HCT116 (cell line): ENCODE measurements at regions not wholly inside any gene's neighbourhood (a gene's known extent, or its start where the extent isn't known, plus 50 kb on each side); places are given as distances from the start of the nearest gene placed in this dataset.

ENCODE experiments used
- ATAC-seq: fragments of 200-7000 bp; cut with Tn5 transposase; 2 replicates; pipeline ENCODE4 v1.9.1; 2020; ENCODE audit warnings: mild to moderate bottlenecking, moderate library complexity
- BruUV-seq: library from RNA; stranded (reverse); fragments of 400-500 nt; replicated peaks from 2 replicates; lab custom pipeline; 2021; lab: Mats Ljungman, UMichigan
- CTCF ChIA-PET: fragments of 300-600 bp; sonication (Branson Sonifier 250); formaldehyde crosslinking; loops from one replicate; lab custom pipeline; 2021; ENCODE audit warnings: antibody characterized with exemption; lab: Charles Lee
- POLR2A ChIA-PET: fragments of 300-600, 350-600 bp; sonication (Branson Sonifier 250); formaldehyde crosslinking; loops from one replicate; lab custom pipeline; 2021; ENCODE audit warnings: antibody characterized with exemption; lab: Charles Lee
- RAD21 ChIA-PET, 2 experiments: fragments of 300-600 bp; sonication (Branson Sonifier 250); formaldehyde crosslinking; loops; one replicate each; lab custom pipeline; 2023; ENCODE audit warnings: low total read pairs in 2 of 2; ENCODE audit not compliant: uncharacterized antibody in 2 of 2, unreplicated experiment in 2 of 2, low non-redundant PET in 1 of 2; lab: Charles Lee
- DNase-seq: peaks from one replicate; pipeline ENCODE4 v3.0.0-alpha.2; 2010; ENCODE audit warnings: low read depth, low spot score
- H2AFZ ChIP-seq: fragments of 200-600 bp; shearing (Covaris generic), sonication (generic); 2 replicates; pipeline ENCODE4 v1.6.1; 2017; ENCODE audit warnings: low read depth, mixed run types, mixed read lengths, antibody characterized with exemption, low read length; ENCODE audit not compliant: poor library complexity, severe bottlenecking
- H3K27ac ChIP-seq: 2 replicates; pipeline ENCODE4 v1.5.1; 2012; ENCODE audit warnings: low read depth, low read length
- H3K27me3 ChIP-seq: fragments of 200-600 bp; sonication (generic); 2 replicates; pipeline ENCODE4 v1.6.1; 2016; ENCODE audit warnings: mixed run types, low read length, mixed read lengths; ENCODE audit not compliant: insufficient read depth
- H3K36me3 ChIP-seq, 2 experiments: fragments of 200-500 bp in 1 of 2; fragments of 200-600 bp in 1 of 2; sonication (Bioruptor generic) in 1 of 2; sonication (generic) in 1 of 2; 2 replicates each; pipeline versions ENCODE4 v1.5.1 to v1.6.1; 2014 to 2016; ENCODE audit warnings: low read length in 2 of 2, inconsistent platforms in 1 of 2, mixed read lengths in 1 of 2, mixed run types in 1 of 2; ENCODE audit not compliant: insufficient read depth in 2 of 2, control insufficient read depth in 1 of 2
- H3K4me1 ChIP-seq, 2 experiments: fragments of 200-600 bp in 1 of 2; sonication (generic) in 1 of 2; 2 replicates each; pipeline versions ENCODE4 v1.5.1 to v1.6.1; 2012 to 2017; ENCODE audit warnings: low read length in 2 of 2, inconsistent platforms in 1 of 2, mild to moderate bottlenecking in 1 of 2, mixed read lengths in 1 of 2, mixed run types in 1 of 2, moderate library complexity in 1 of 2; ENCODE audit not compliant: insufficient read depth in 2 of 2, control insufficient read depth in 1 of 2
- H3K4me2 ChIP-seq: fragments of 200-600 bp; sonication (generic); 2 replicates; pipeline ENCODE4 v1.6.1; 2017; ENCODE audit warnings: mixed run types, low read length, mixed read lengths
- H3K4me3 ChIP-seq, 2 experiments: fragments of 200-600 bp in 1 of 2; sonication (generic) in 1 of 2; replicated peaks in 1 of 2; 2 replicates each; pipeline ENCODE4 v1.5.1; 2011 to 2016; ENCODE audit warnings: low read length in 2 of 2, control low read depth in 1 of 2, low read depth in 1 of 2, mild to moderate bottlenecking in 1 of 2, mixed read lengths in 1 of 2, mixed run types in 1 of 2
- H3K79me2 ChIP-seq: fragments of 200-600 bp; sonication (generic); 2 replicates; pipeline ENCODE4 v1.6.1; 2017; ENCODE audit warnings: mild to moderate bottlenecking, mixed run types, low read length, moderate library complexity, mixed read lengths; ENCODE audit not compliant: insufficient read depth
- H3K9ac ChIP-seq: fragments of 200-600 bp; sonication (generic); 2 replicates; pipeline ENCODE4 v1.6.1; 2016; ENCODE audit warnings: low read length, mixed read lengths
- H3K9me2 ChIP-seq: fragments of 200-600 bp; sonication (generic), shearing (Covaris generic); 2 replicates; pipeline ENCODE4 v1.6.1; 2017; ENCODE audit warnings: mixed run types, mild to moderate bottlenecking, moderate library complexity; ENCODE audit not compliant: insufficient read depth
- H3K9me3 ChIP-seq, 2 experiments: fragments of 200-500 bp in 1 of 2; fragments of 200-600 bp in 1 of 2; sonication (Bioruptor generic) in 1 of 2; sonication (generic) in 1 of 2; 2 replicates each; pipeline ENCODE4 v1.6.1; 2014 to 2017; ENCODE audit warnings: low read length in 2 of 2, mixed read lengths in 2 of 2, inconsistent platforms in 1 of 2, low read depth in 1 of 2, mild to moderate bottlenecking in 1 of 2, mixed run types in 1 of 2, moderate library complexity in 1 of 2; ENCODE audit not compliant: control insufficient read depth in 1 of 2, insufficient read depth in 1 of 2
- H4K20me1 ChIP-seq: fragments of 200-600 bp; sonication (generic), shearing (Covaris generic); 2 replicates; pipeline ENCODE4 v1.6.1; 2017; ENCODE audit warnings: mixed run types, mild to moderate bottlenecking, moderate library complexity; ENCODE audit not compliant: insufficient read depth
- JUND ChIP-seq: IDR thresholded peaks from 2 replicates; pipeline ENCODE4 v1.6.1; 2012
- POLR2AphosphoS5 ChIP-seq: IDR thresholded peaks from 2 replicates; pipeline ENCODE4 v1.6.1; 2011; ENCODE audit warnings: mild to moderate bottlenecking, low read depth, low read length, moderate library complexity
- RAD21 ChIP-seq: IDR thresholded peaks from 2 replicates; pipeline ENCODE4 v1.6.1; 2012; ENCODE audit warnings: low read depth, mild to moderate bottlenecking
- SRF ChIP-seq: IDR thresholded peaks from 2 replicates; pipeline ENCODE4 v1.6.1; 2012; ENCODE audit warnings: low read depth
- TCF7L2 ChIP-seq: IDR thresholded peaks from 2 replicates; pipeline ENCODE4 v1.7.0; 2011; ENCODE audit warnings: borderline replicate concordance, inconsistent platforms; ENCODE audit not compliant: insufficient read depth, insufficient read length; ENCODE audit errors: extremely low read depth
- ZNF274 ChIP-seq: fragments of 200-500 bp; sonication (Bioruptor generic); IDR thresholded peaks from 2 replicates; pipeline ENCODE4 v1.6.1; 2014; ENCODE audit warnings: mild to moderate bottlenecking, low read depth, low read length, inconsistent platforms
- intact Hi-C: fragments of 100-400 bp; cut with micrococcal nuclease; formaldehyde crosslinking; loops from 2 replicates; pipeline ENCODE4 v1.10.0; 2022
- TF ChIP-seq, protein P1 (sequence below): IDR thresholded peaks from 2 replicates; pipeline ENCODE4 v1.6.1; 2012

DNA sequence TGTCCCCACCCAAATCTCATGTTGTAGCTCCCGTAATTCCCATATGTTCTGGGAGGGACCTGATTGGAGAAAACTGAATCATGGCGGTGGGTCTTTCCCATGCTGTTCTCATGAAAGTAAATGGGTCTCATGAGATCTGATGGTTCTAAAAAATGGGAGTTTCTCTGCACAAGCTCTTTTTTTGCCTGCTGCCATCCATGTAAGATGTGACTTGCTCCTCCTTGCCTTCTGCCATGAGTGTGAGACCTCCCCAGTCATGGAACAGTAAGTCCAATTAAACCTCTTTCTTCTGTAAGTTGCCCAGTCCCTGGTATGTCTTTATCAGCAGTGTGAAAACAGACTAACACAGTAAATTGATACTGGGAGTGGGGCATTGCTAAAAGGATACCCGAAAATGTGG, 1218.4 kb upstream of the CITED2 start:
- TF ChIP-seq, protein P1, sequence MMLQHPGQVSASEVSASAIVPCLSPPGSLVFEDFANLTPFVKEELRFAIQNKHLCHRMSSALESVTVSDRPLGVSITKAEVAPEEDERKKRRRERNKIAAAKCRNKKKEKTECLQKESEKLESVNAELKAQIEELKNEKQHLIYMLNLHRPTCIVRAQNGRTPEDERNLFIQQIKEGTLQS: no peak
- no peak for TF ChIP-seq POLR2AphosphoS5
- no peak for TF ChIP-seq RAD21
- ChIA-PET RAD21 (no interaction called here), POLR2A (no interaction called here), CTCF (no interaction called here)
- no peak for DNase-seq
- ATAC-seq: no peak
- H3K27ac ChIP-seq: no peak overlapping the region
- H3K4me1 ChIP-seq: no peaks in the 10 kb centered on the region
- no TSS peak for BruUV-seq
- no peak overlapping the region for H3K4me3 ChIP-seq
- intact Hi-C loops: no loop called here
- no peaks in the 10 kb centered on the region for H3K36me3 ChIP-seq
- H3K9me2 ChIP-seq: no peaks in the 10 kb centered on the region; the same call in 1 of the 2 replicates
- H3K9ac ChIP-seq: no peak overlapping the region
- H3K9me3 ChIP-seq: no peaks in the 10 kb centered on the region
- H4K20me1 ChIP-seq: no peaks in the 10 kb centered on the region
- no peaks in the 10 kb centered on the region for H3K79me2 ChIP-seq
- H2AFZ ChIP-seq: no peak overlapping the region
- no peaks in the 10 kb centered on the region for H3K27me3 ChIP-seq
- no peak overlapping the region for H3K4me2 ChIP-seq

DNA sequence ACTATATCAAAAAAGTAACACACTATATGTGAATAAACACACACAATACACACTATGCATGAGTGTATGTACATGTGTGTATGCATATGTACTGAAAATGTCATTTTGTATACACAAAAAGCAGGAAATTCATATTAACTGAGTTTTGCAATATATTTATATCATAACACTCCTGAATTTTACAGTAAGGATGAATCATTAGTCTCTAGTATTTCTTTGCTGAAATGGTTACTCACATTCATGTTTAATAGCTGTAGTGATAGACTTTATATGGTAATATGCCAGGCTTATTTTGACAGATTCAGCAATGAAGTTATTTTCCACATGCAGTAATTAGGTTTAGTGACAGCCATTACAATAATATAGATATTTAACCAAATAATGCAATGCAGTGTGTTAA, 1216.2 kb upstream of the CITED2 start:
- Histone ChIP-seq H3K9ac (no peak overlapping the region), H3K36me3 (no peaks in the 10 kb centered on the region), H3K4me2 (no peak overlapping the region), H3K4me1 (no peaks in the 10 kb centered on the region), H3K27me3 (no peaks in the 10 kb centered on the region), H3K79me2 (no peaks in the 10 kb centered on the region), H3K27ac (no peak overlapping the region), H4K20me1 (no peaks in the 10 kb centered on the region), H3K9me3 (no peaks in the 10 kb centered on the region), H2AFZ (no peak overlapping the region), H3K9me2 (no peaks in the 10 kb centered on the region; the same call in 1 of the 2 replicates), H3K4me3 (no peak overlapping the region)
- intact Hi-C loops: no loop called here
- ChIA-PET RAD21 (no interaction called here), CTCF (no interaction called here), POLR2A (no interaction called here)
- ATAC-seq (no peak), DNase-seq (no peak)
- BruUV-seq: no TSS peak
- no peak for TF ChIP-seq TCF7L2
- TF ChIP-seq ZNF274: no peak
- TF ChIP-seq SRF: no peak
- TF ChIP-seq RAD21: no peak
- no peak for TF ChIP-seq JUND
